ENCODE measurements at regions not wholly inside any gene's neighbourhood (a gene's known extent, or its start where the extent isn't known, plus 50 kb on each side); places are given as distances from the start of the nearest gene placed in this dataset.

- peaks cover 10% of the 10 kb centered on the region for H3K9me3 Mint-ChIP-seq (ENCODE audit: unreplicated experiment)
- peaks cover 26% of the 10 kb centered on the region for H3K4me1 Mint-ChIP-seq (ENCODE audit: unreplicated experiment)
- no peak overlapping the region for H3K4me3 Mint-ChIP-seq (ENCODE audit: unreplicated experiment)
- H3K27ac Mint-ChIP-seq (ENCODE audit: unreplicated experiment), result no peak overlapping the region
- no peaks in the 10 kb centered on the region for H3K27me3 Mint-ChIP-seq (ENCODE audit: unreplicated experiment)
- DNase-seq (ENCODE audit: extremely low spot score, unreplicated experiment), result no peak
- no peaks in the 10 kb centered on the region for H3K36me3 Mint-ChIP-seq (ENCODE audit: unreplicated experiment)
- TF ChIP-seq CTCF (IDR thresholded peaks at IDR 0.05), result no peak
Observed at GRCh38 chr6:4466769-4467480, 309.3 kb upstream of the CDYL start.

DNA sequence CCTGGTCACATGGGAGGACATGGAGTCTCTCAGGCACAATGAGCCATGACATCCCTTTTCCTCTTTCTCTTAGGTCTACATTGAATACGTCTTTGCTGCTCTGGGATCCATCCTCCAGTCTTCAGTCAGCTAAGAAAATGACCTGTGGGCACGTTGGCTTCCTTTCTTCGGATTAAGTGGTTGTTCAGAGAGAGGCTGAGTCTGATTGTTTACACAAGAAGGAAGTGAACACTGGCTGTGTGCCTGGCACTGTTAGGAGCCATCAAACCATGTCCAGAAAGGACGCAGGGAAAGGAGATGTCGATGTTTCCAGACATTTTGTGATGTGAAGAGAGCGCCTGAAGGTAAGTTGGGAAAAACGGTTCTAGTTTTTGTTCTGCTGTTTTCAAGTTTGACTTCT is 309.9 kb upstream of the CDYL start:
- peaks cover 30% of the 10 kb centered on the region for H3K4me1 Mint-ChIP-seq (ENCODE audit: unreplicated experiment)
- no peak overlapping the region for H3K4me3 Mint-ChIP-seq (ENCODE audit: unreplicated experiment)
- H3K27me3 Mint-ChIP-seq (ENCODE audit: unreplicated experiment), result no peaks in the 10 kb centered on the region
- no peak for DNase-seq (ENCODE audit: extremely low spot score, unreplicated experiment)
- no peaks in the 10 kb centered on the region for H3K36me3 Mint-ChIP-seq (ENCODE audit: unreplicated experiment)
- H3K9me3 Mint-ChIP-seq (ENCODE audit: unreplicated experiment), result peaks cover 9% of the 10 kb centered on the region
- H3K27ac Mint-ChIP-seq (ENCODE audit: unreplicated experiment), result no peak overlapping the region
- TF ChIP-seq CTCF (IDR thresholded peaks at IDR 0.05), result no peak

DNA sequence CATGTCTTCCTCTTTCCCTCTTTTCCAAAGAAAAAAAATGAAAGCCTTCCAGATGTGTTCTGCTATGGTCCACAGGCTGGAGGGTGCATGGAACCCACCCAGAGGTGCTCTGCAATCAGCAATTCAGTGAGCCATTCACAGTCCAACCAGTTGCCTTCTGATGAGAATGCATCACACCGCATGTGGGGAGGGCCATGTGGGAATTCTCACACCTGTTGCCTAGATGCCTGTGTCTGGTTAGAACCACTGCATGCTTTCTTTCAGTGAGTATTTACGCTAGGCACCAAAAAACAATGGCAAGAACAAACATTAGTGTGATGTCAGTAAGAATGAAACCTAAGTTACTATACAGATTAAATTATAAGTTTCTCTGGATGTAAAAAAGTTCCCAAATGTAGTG is 311.6 kb upstream of the CDYL start:
- no peak for TF ChIP-seq CTCF (IDR thresholded peaks at IDR 0.05)

DNA sequence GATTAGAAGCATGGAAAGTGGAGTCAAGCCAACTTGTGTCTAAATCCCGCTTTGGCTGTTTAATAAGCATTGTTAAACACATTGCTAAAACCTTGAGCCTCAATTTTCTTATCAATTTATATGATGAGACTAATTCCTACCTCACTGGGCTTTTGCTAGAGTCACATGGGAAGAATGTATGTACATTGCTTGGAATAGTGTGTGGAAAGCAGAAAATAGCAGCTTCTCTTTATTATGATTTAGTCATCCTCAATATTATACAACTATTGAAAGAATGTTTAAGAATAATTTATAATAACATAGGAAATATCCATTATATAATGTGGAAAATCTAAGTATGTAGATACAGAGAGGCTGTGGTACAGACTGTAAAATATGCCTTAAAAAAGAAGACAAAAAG is 313.0 kb upstream of the CDYL start:
- TF ChIP-seq CTCF (IDR thresholded peaks at IDR 0.05), result no peak
- Mint-ChIP-seq H3K4me1 (ENCODE audit: unreplicated experiment) (peaks cover 54% of the 10 kb centered on the region), H3K4me3 (ENCODE audit: unreplicated experiment) (no peak overlapping the region), H3K36me3 (ENCODE audit: unreplicated experiment) (no peaks in the 10 kb centered on the region), H3K27ac (ENCODE audit: unreplicated experiment) (peak overlapping the region; percentile 47), H3K9me3 (ENCODE audit: unreplicated experiment) (no peaks in the 10 kb centered on the region), H3K27me3 (ENCODE audit: unreplicated experiment) (no peaks in the 10 kb centered on the region)
- DNase-seq (ENCODE audit: extremely low spot score, unreplicated experiment), result no peak

More for the DNA sequence above, 311.6 kb upstream of the CDYL start:
- Mint-ChIP-seq H3K27ac (ENCODE audit: unreplicated experiment) (no peak overlapping the region), H3K27me3 (ENCODE audit: unreplicated experiment) (no peaks in the 10 kb centered on the region), H3K9me3 (ENCODE audit: unreplicated experiment) (no peaks in the 10 kb centered on the region), H3K4me3 (ENCODE audit: unreplicated experiment) (no peak overlapping the region), H3K4me1 (ENCODE audit: unreplicated experiment) (peaks cover 47% of the 10 kb centered on the region), H3K36me3 (ENCODE audit: unreplicated experiment) (no peaks in the 10 kb centered on the region)
- no peak for DNase-seq (ENCODE audit: extremely low spot score, unreplicated experiment)

DNA sequence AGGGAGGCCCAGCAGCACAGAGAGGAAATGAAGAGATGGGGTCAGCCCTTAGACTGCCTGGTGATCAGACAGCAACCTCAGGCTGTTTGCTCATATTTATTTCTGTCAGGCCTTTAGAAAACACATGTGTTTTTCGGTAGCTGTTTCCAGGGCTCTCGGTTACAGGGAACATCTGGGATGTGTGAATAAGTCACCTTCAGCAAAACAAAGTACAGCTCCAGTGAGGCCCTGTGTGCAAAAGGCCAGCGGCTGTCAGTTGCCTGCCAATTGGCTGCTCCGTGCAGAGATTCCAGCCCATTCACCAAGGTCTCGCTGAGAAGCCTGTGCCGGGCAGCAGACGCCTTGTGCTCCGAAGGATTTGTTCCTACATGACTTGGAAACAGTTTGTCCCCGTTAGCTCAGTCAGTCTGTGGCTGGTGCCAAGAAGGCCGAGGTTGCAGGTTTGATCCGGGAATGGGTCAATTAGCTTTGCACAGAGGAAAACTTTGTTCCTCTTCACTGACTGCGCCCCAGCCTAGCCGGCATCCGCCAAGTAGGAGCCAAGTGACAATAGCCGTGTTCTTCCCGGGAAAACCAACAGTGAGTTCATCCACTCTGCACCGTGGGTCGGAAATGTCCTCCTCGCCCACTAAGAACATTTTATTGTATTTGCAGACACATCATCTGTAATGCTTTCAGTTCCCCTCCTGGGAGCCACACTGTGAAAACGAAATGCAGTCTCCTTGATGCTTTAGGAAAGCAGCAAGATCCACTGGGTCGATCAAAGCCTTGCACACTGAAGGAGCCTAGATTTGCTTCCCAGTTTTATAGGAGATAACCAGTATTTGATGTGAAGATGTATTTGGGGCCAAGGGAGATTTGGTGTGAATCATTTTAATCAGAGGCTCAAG is 315.4 kb upstream of the CDYL start:
- no peaks in the 10 kb centered on the region for H3K27me3 Mint-ChIP-seq (ENCODE audit: unreplicated experiment)
- no peaks in the 10 kb centered on the region for H3K36me3 Mint-ChIP-seq (ENCODE audit: unreplicated experiment)
- no peak overlapping the region for H3K4me3 Mint-ChIP-seq (ENCODE audit: unreplicated experiment)
- TF ChIP-seq CTCF (IDR thresholded peaks at IDR 0.05), result no peak
- peak overlapping the region; percentile 59 for H3K27ac Mint-ChIP-seq (ENCODE audit: unreplicated experiment)
- DNase-seq (ENCODE audit: extremely low spot score, unreplicated experiment), result no peak
- H3K9me3 Mint-ChIP-seq (ENCODE audit: unreplicated experiment), result no peaks in the 10 kb centered on the region
- H3K4me1 Mint-ChIP-seq (ENCODE audit: unreplicated experiment), result peaks cover 45% of the 10 kb centered on the region
